HepG2 (cell line): ENCODE measurements at regions not wholly inside any gene's neighbourhood (a gene's known extent, or its start where the extent isn't known, plus 50 kb on each side); places are given as distances from the start of the nearest gene placed in this dataset.

Experiments used
- ATAC-seq: fragments of 200-7000 bp; cut with Tn5 transposase; 3 replicates; pipeline ENCODE4 v1.9.1; 2020; ENCODE audit warnings: mild to moderate bottlenecking, moderate library complexity
- BruUV-seq: library from RNA; stranded (reverse); fragments of 400-500 nt; replicated peaks from 2 replicates; lab custom pipeline; 2021; lab: Mats Ljungman, UMichigan
- CTCF ChIA-PET: fragments of 300-600 bp; formaldehyde crosslinking; extraction: SDS; loops from one replicate; lab custom pipeline; 2021; ENCODE audit warnings: low total read pairs, inconsistent platforms, low intra/inter-chr PET ratio; lab: Yijun Ruan, JAX
- POLR2A ChIA-PET: fragments of 350-600 bp; sonication (Branson Sonifier 250); formaldehyde crosslinking; loops from one replicate; lab custom pipeline; 2020; ENCODE audit warnings: antibody characterized with exemption, inconsistent platforms; lab: Yijun Ruan, JAX
- DNase-seq: peaks from one replicate; pipeline ENCODE4 v3.0.0-alpha.2; 2015; ENCODE audit warnings: low spot score
- FAIRE-seq: peaks from 3 replicates; lab custom pipeline; 2011; peaks lifted over from hg19 to GRCh38; lab: Jason Lieb, UNC
- H2AFZ ChIP-seq: one replicate; pipeline ENCODE4 v1.6.1; 2011; ENCODE audit warnings: low read length, inconsistent platforms
- H3K27ac ChIP-seq: fragments of 300-600 bp; 3 replicates; pipeline ENCODE4 v1.8.0; 2011; ENCODE audit warnings: mixed run types, mild to moderate bottlenecking, mixed read lengths, low read length, inconsistent platforms; ENCODE audit not compliant: insufficient read depth; ENCODE audit errors: extremely low read length
- H3K27me3 ChIP-seq, 2 experiments: fragments of 200-600 bp in 1 of 2; 2 replicates in 1 of 2; 3 replicates in 1 of 2; pipeline versions ENCODE4 v1.6.0 to v1.8.0; 2011; ENCODE audit warnings: low read length in 2 of 2, mild to moderate bottlenecking in 2 of 2, moderate library complexity in 2 of 2, inconsistent platforms in 1 of 2; ENCODE audit not compliant: insufficient read depth in 2 of 2, control insufficient read depth in 1 of 2
- H3K36me3 ChIP-seq, 2 experiments: fragments of 200-600 bp in 1 of 2; replicated peaks in 1 of 2; 2 replicates in 1 of 2; 3 replicates in 1 of 2; pipeline versions ENCODE4 v1.5.1 to v1.8.0; 2011; ENCODE audit warnings: low read length in 2 of 2, inconsistent platforms in 1 of 2; ENCODE audit not compliant: insufficient read depth in 2 of 2, control insufficient read depth in 1 of 2
- H3K4me1 ChIP-seq: 2 replicates; pipeline ENCODE4 v1.5.1; 2012; ENCODE audit warnings: low read length, inconsistent platforms; ENCODE audit not compliant: insufficient read depth
- H3K4me2 ChIP-seq: 2 replicates; pipeline ENCODE4 v1.6.0; 2011; ENCODE audit warnings: low read depth, low read length, inconsistent platforms
- H3K4me3 ChIP-seq, 3 experiments: fragments of 200-600 bp in 1 of 3; sonication (generic), shearing (Covaris generic) in 1 of 3; replicated peaks in 1 of 3; 2 replicates each; pipeline ENCODE4 v1.5.1; 2011 to 2016; ENCODE audit warnings: low read length in 3 of 3, inconsistent platforms in 2 of 3, low read depth in 2 of 3, mild to moderate bottlenecking in 2 of 3, control low read depth in 1 of 3, mixed read lengths in 1 of 3; ENCODE audit not compliant: insufficient read depth in 1 of 3
- H3K79me2 ChIP-seq: one replicate; pipeline ENCODE4 v1.6.1; 2011; ENCODE audit warnings: low read length, inconsistent platforms; ENCODE audit not compliant: insufficient read depth
- H3K9ac ChIP-seq: 2 replicates; pipeline ENCODE4 v1.6.0; 2011; ENCODE audit warnings: mild to moderate bottlenecking, low read depth, low read length, inconsistent platforms; ENCODE audit not compliant: insufficient read depth
- H3K9me3 ChIP-seq: 2 replicates; pipeline ENCODE4 v1.5.1; 2012; ENCODE audit warnings: mild to moderate bottlenecking, low read length
- H4K20me1 ChIP-seq: 2 replicates; pipeline ENCODE4 v1.6.0; 2011; ENCODE audit warnings: inconsistent platforms, mild to moderate bottlenecking, low read length, moderate library complexity; ENCODE audit not compliant: insufficient read depth
- CCDC6 ChIP-seq: sonication (generic); formaldehyde crosslinking; IDR thresholded peaks from 2 replicates; pipeline ENCODE4 v1.8.1; 2022; ENCODE audit warnings: mild to moderate bottlenecking, missing genetic modification reagents, moderate library complexity
- NAIF1 ChIP-seq: sonication (generic); formaldehyde crosslinking; IDR thresholded peaks from 2 replicates; pipeline ENCODE4 v1.5.0; 2020; ENCODE audit warnings: mild to moderate bottlenecking, missing genetic modification reagents, borderline replicate concordance
- NR1H2 ChIP-seq: sonication (generic); formaldehyde crosslinking; IDR thresholded peaks from 2 replicates; pipeline ENCODE4 v1.8.1; 2022; ENCODE audit warnings: low read depth, missing genetic modification reagents, borderline replicate concordance
- PAF1 ChIP-seq: IDR thresholded peaks from 2 replicates; pipeline ENCODE4 v1.6.1; 2016; ENCODE audit warnings: missing genetic modification reagents, missing compliant biosample characterization
- REL ChIP-seq: sonication (generic); formaldehyde crosslinking; conservative IDR thresholded peaks from 2 replicates; pipeline ENCODE4 v1.8.0; 2022; ENCODE audit warnings: mild to moderate bottlenecking, missing genetic modification reagents, moderate library complexity
- RNF2 ChIP-seq: fragments of 450-650 bp; conservative IDR thresholded peaks from 2 replicates; pipeline ENCODE4 v1.6.1; 2016; ENCODE audit warnings: low read depth
- TCF12 ChIP-seq, 2 experiments: fragments of 450-650 bp in 1 of 2; sonication (generic) in 1 of 2; formaldehyde crosslinking in 1 of 2; IDR thresholded peaks; 2 replicates each; pipeline versions ENCODE4 v1.6.1 to v1.8.0; 2017 to 2022; ENCODE audit warnings: antibody characterized with exemption in 1 of 2, mild to moderate bottlenecking in 1 of 2, missing genetic modification reagents in 1 of 2, moderate library complexity in 1 of 2
- ZBTB14 ChIP-seq: sonication (generic); formaldehyde crosslinking; IDR thresholded peaks from 2 replicates; pipeline ENCODE4 v1.4.0; 2020; ENCODE audit warnings: missing genetic modification reagents
- ZBTB7B ChIP-seq: sonication (generic); formaldehyde crosslinking; IDR thresholded peaks from 2 replicates; pipeline ENCODE4 v1.4.0; 2020; ENCODE audit warnings: missing genetic modification reagents
- ZC3H4 ChIP-seq: sonication (generic); formaldehyde crosslinking; IDR thresholded peaks from 2 replicates; pipeline ENCODE4 v1.4.0; 2020; ENCODE audit warnings: missing genetic modification reagents, borderline replicate concordance
- ZNF136 ChIP-seq: sonication (generic); formaldehyde crosslinking; IDR thresholded peaks from 2 replicates; pipeline ENCODE4 v1.8.1; 2022; ENCODE audit warnings: low read depth, mild to moderate bottlenecking, moderate library complexity, missing genetic modification reagents
- ZNF225 ChIP-seq: sonication (generic); formaldehyde crosslinking; IDR thresholded peaks from 2 replicates; pipeline ENCODE4 v1.4.0; 2020; ENCODE audit warnings: mild to moderate bottlenecking, missing genetic modification reagents
- ZNF3 ChIP-seq: IDR thresholded peaks from 2 replicates; pipeline ENCODE4 v1.7.0; 2017; ENCODE audit warnings: inconsistent platforms
- ZNF792 ChIP-seq: IDR thresholded peaks from 2 replicates; pipeline ENCODE4 v1.6.1; 2016
- WGBS: methylation state at CpG from one replicate; pipeline ENCODE4 v1.1.6; 2017; ENCODE audit warnings: low lambda C conversion rate; 5-methylcytosine and 5-hydroxymethylcytosine counted together
- in situ Hi-C: cut with HindIII; loops from 2 replicates; pipeline ENCODE4 v1.10.0; 2017; ENCODE audit warnings: low pct_unique_long_range_greater_than_20kb; ENCODE audit not compliant: extremely low pct_ligation_motif_present
- intact Hi-C: fragments of 100-400 bp; cut with micrococcal nuclease; formaldehyde crosslinking; loops from one replicate; pipeline ENCODE4 v1.10.0; 2022; ENCODE audit not compliant: unreplicated experiment
- TF ChIP-seq, protein P1 (sequence below): sonication (generic); formaldehyde crosslinking; IDR thresholded peaks from 2 replicates; pipeline ENCODE4 v1.4.0; 2020; ENCODE audit warnings: mild to moderate bottlenecking, missing genetic modification reagents

DNA sequence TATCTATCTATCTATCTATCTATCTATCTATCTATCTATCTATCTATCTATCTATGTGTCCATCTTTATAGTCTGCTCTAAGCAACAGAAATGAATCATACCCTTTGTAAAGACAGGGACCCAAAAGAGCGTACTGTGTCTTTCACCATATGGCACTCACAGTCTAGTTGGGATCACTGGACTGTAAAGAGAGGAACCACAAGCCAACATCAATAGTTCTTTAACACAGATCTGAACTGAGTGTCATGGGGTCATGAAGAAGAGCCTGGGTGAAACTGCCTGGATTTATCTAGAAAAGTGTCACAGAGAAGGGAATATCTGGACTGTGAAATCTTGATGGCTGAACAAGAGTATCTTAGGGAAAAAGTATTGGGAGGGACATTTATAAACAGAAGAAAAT is 619.1 kb upstream of the SOX9 start:
- Histone ChIP-seq H3K36me3 (no peaks in the 10 kb centered on the region), H3K27ac (no peak overlapping the region), H3K4me2 (no peak overlapping the region), H3K4me1 (no peaks in the 10 kb centered on the region), H3K9me3 (no peaks in the 10 kb centered on the region), H3K9ac (no peak overlapping the region), H3K79me2 (no peaks in the 10 kb centered on the region), H3K27me3 (no peaks in the 10 kb centered on the region), H4K20me1 (no peaks in the 10 kb centered on the region), H2AFZ (no peak overlapping the region), H3K4me3 (no peak overlapping the region)
- no TSS peak for BruUV-seq
- POLR2A ChIA-PET: no interaction called here
- CTCF ChIA-PET: no interaction called here
- DNase-seq (no peak), ATAC-seq (no peak), FAIRE-seq (no peak)
- TF ChIP-seq ZNF136 (CRISPR knock-in tag) (no peak), RNF2 (no peak), REL (no peak), CCDC6 (no peak)
- 50% methylated on average over 1 of the region's 1 CpG for WGBS
- in situ Hi-C loops (no loop called here), intact Hi-C loops (no loop called here)

DNA sequence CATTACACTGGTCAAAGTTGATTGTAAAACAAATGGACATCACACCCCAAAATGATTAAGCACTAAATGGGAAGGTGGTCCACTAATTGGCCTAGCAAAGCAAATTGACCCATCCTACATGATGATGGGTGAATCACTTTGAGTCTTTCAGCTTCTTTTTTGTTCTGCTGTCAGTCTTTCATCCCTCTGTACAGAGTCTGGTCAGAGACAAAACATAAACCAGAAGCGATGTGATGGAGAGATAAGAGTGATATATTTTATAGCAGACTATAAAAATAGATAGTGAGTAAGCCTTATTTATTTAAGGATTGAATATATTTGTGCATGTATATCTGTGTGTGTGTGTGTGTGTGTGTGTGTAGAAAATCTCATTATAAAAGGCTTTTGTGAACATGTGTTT is 618.4 kb upstream of the SOX9 start:
- CTCF ChIA-PET: no interaction called here
- H3K27ac ChIP-seq: no peak overlapping the region
- BruUV-seq: no TSS peak
- in situ Hi-C loops: no loop called here
- WGBS: 6% methylated on average over 1 of the region's 1 CpG
- no peak for TF ChIP-seq ZBTB7B (CRISPR knock-in tag)
- no peak for TF ChIP-seq ZNF3
- TF ChIP-seq ZNF792 (CRISPR knock-in tag): no peak
- TF ChIP-seq NAIF1 (CRISPR knock-in tag): no peak
- TF ChIP-seq PAF1 (CRISPR knock-in tag): no peak
- TF ChIP-seq, protein P1, sequence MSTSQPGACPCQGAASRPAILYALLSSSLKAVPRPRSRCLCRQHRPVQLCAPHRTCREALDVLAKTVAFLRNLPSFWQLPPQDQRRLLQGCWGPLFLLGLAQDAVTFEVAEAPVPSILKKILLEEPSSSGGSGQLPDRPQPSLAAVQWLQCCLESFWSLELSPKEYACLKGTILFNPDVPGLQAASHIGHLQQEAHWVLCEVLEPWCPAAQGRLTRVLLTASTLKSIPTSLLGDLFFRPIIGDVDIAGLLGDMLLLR (CRISPR knock-in tag): no peak
- TF ChIP-seq TCF12 (IDR thresholded peaks at IDR 0.05): no peak
- TF ChIP-seq TCF12 (CRISPR knock-in tag; IDR thresholded peaks at IDR 0.05): no peak
- TF ChIP-seq ZNF225 (CRISPR knock-in tag): no peak
- no peak for TF ChIP-seq ZC3H4 (CRISPR knock-in tag)
- no peak for TF ChIP-seq NR1H2
- TF ChIP-seq ZBTB14 (CRISPR knock-in tag): no peak
- TF ChIP-seq, all 625 proteins: peak for 0
- no peak for ATAC-seq
- H3K9me3 ChIP-seq: no peaks in the 10 kb centered on the region
- no peak overlapping the region for H2AFZ ChIP-seq
- no peak overlapping the region for H3K4me2 ChIP-seq
- intact Hi-C loops: no loop called here
- H3K27me3 ChIP-seq: no peaks in the 10 kb centered on the region
- no peaks in the 10 kb centered on the region for H3K4me1 ChIP-seq
- no peaks in the 10 kb centered on the region for H3K36me3 ChIP-seq
- no peak overlapping the region for H3K9ac ChIP-seq
- DNase-seq: no peak
- H4K20me1 ChIP-seq: no peaks in the 10 kb centered on the region
- POLR2A ChIA-PET: no interaction called here
- H3K79me2 ChIP-seq: no peaks in the 10 kb centered on the region
- no peak for FAIRE-seq
- H3K4me3 ChIP-seq: no peak overlapping the region
